CD14-positive monocyte (primary cell): ENCODE measurements at regions not wholly inside any gene's neighbourhood (a gene's known extent, or its start where the extent isn't known, plus 50 kb on each side); places are given as distances from the start of the nearest gene placed in this dataset.
"Not testable (repeated sequence)": the region's sequence is repeated elsewhere in the genome, so short reads cannot be mapped to it uniquely, and the experiment has no call there.

ENCODE experiments used
- DNase-seq, 3 donors: peaks; one replicate each; pipeline ENCODE4 v3.0.0-alpha.2; 2011 to 2022
- H2AFZ ChIP-seq: 2 replicates; pipeline ENCODE4 v1.6.0; 2012; ENCODE audit warnings: mild to moderate bottlenecking, low read depth, low read length, inconsistent platforms; ENCODE audit not compliant: insufficient read depth, poor library complexity, severe bottlenecking
- H3K27ac ChIP-seq, 2 donors: 1 replicate in 1 of 2; 2 replicates in 1 of 2; pipeline ENCODE4 v1.5.1; 2012 to 2013; ENCODE audit warnings: low read length in 2 of 2, control low read depth in 1 of 2, inconsistent platforms in 1 of 2, low read depth in 1 of 2, mild to moderate bottlenecking in 1 of 2
- H3K27me3 ChIP-seq, 2 donors: one replicate each; pipeline versions ENCODE4 v1.6.0 to v1.6.1; 2011 to 2013; ENCODE audit warnings: low read length in 2 of 2; ENCODE audit not compliant: control insufficient read depth in 2 of 2, insufficient read depth in 2 of 2
- H3K36me3 ChIP-seq, 2 donors: replicated peaks in 1 of 2; 1 replicate in 1 of 2; 2 replicates in 1 of 2; pipeline versions ENCODE4 v1.5.1 to v1.6.1; 2012 to 2013; ENCODE audit warnings: low read length in 2 of 2, control low read depth in 1 of 2, inconsistent platforms in 1 of 2, mild to moderate bottlenecking in 1 of 2; ENCODE audit not compliant: insufficient read depth in 2 of 2, control insufficient read depth in 1 of 2
- H3K4me1 ChIP-seq, 2 donors: 1 replicate in 1 of 2; 2 replicates in 1 of 2; pipeline versions ENCODE4 v1.5.1 to v1.6.1; 2012 to 2013; ENCODE audit warnings: low read length in 2 of 2, control low read depth in 1 of 2, inconsistent platforms in 1 of 2, mild to moderate bottlenecking in 1 of 2, moderate library complexity in 1 of 2; ENCODE audit not compliant: insufficient read depth in 2 of 2, control insufficient read depth in 1 of 2
- H3K4me2 ChIP-seq: replicated peaks from 2 replicates; pipeline ENCODE3; 2012; ENCODE audit warnings: low read length, moderate library complexity, mild to moderate bottlenecking; ENCODE audit not compliant: poor library complexity, severe bottlenecking; ENCODE audit errors: extremely low read depth
- H3K4me3 ChIP-seq, 3 experiments: fragments of 200-600 bp in 1 of 3; sonication (generic) in 1 of 3; replicated peaks in 1 of 3; 1 replicate in 2 of 3; 2 replicates in 1 of 3; pipeline ENCODE4 v1.5.1; 2011 to 2013; ENCODE audit warnings: low read length in 3 of 3, mild to moderate bottlenecking in 3 of 3, control low read depth in 2 of 3, low read depth in 2 of 3, inconsistent platforms in 1 of 3, moderate library complexity in 1 of 3
- H3K79me2 ChIP-seq: 2 replicates; pipeline ENCODE4 v1.6.0; 2012; ENCODE audit warnings: mild to moderate bottlenecking, control low read depth, inconsistent platforms, low read length, moderate library complexity; ENCODE audit not compliant: insufficient read depth
- H3K9ac ChIP-seq: 2 replicates; pipeline ENCODE4 v1.6.0; 2017; ENCODE audit warnings: low read length, mild to moderate bottlenecking; ENCODE audit not compliant: insufficient read depth, poor library complexity, severe bottlenecking
- H3K9me3 ChIP-seq, 2 donors: replicated peaks in 1 of 2; 1 replicate in 1 of 2; 2 replicates in 1 of 2; pipeline versions ENCODE4 v1.5.1 to v1.6.1; 2012 to 2013; ENCODE audit warnings: low read length in 2 of 2, control low read depth in 1 of 2; ENCODE audit not compliant: control insufficient read depth in 1 of 2, insufficient read depth in 1 of 2
- H4K20me1 ChIP-seq: 2 replicates; pipeline ENCODE4 v1.6.0; 2012; ENCODE audit warnings: mild to moderate bottlenecking, low read length, control low read depth, moderate library complexity; ENCODE audit not compliant: insufficient read depth
- H3K27ac Mint-ChIP-seq, 7 donors: one replicate each; pipeline ENCODE4 v1.8.0; 2020; ENCODE audit warnings: mild to moderate bottlenecking in 7 of 7, mixed read lengths in 7 of 7, moderate library complexity in 6 of 7, inconsistent platforms in 2 of 7
- H3K27me3 Mint-ChIP-seq, 3 donors: one replicate each; pipeline ENCODE4 v1.8.0; 2021 to 2022; ENCODE audit warnings: low read depth in 3 of 3, mild to moderate bottlenecking in 3 of 3, mixed read lengths in 3 of 3, moderate library complexity in 3 of 3, inconsistent platforms in 1 of 3
- H3K36me3 Mint-ChIP-seq, 2 donors: one replicate each; pipeline ENCODE4 v1.8.0; 2020; ENCODE audit warnings: mixed read lengths in 2 of 2, inconsistent platforms in 1 of 2, mild to moderate bottlenecking in 1 of 2
- H3K4me1 Mint-ChIP-seq: one replicate; pipeline ENCODE4 v1.8.0; 2020; ENCODE audit warnings: mild to moderate bottlenecking, mixed read lengths
- H3K4me3 Mint-ChIP-seq, 2 donors: one replicate each; pipeline ENCODE4 v1.8.0; 2020; ENCODE audit warnings: mild to moderate bottlenecking in 2 of 2, mixed read lengths in 2 of 2, moderate library complexity in 1 of 2
- H3K9me3 Mint-ChIP-seq, 7 donors: one replicate each; pipeline ENCODE4 v1.8.0; 2020 to 2022; ENCODE audit warnings: mixed read lengths in 7 of 7, mild to moderate bottlenecking in 6 of 7, moderate library complexity in 6 of 7, inconsistent platforms in 2 of 7
- CTCF ChIP-seq: fragments of 200-600 bp; IDR thresholded peaks from one replicate; pipeline ENCODE4 v1.8.0; 2022; ENCODE audit warnings: antibody characterized with exemption, mild to moderate bottlenecking
- WGBS: methylation state at CpG from one replicate; pipeline ENCODE4 v1.1.5; 2013; ENCODE audit warnings: missing lambda C conversion rate; ENCODE audit not compliant: insufficient coverage; 5-methylcytosine and 5-hydroxymethylcytosine counted together
- intact Hi-C, 2 donors: fragments of 100-400 bp; cut with micrococcal nuclease; formaldehyde crosslinking; loops; one replicate each; pipeline versions ENCODE4 v1.15.0 to v1.15.1; 2023

GRCh38 chr11:13576995-13577394, 81.2 kb upstream of the PTH start:
- Histone ChIP-seq H4K20me1 (no peaks in the 10 kb centered on the region), H3K4me1 (no peaks in the 10 kb centered on the region), H2AFZ (no peak overlapping the region), H3K9me3 (peaks cover 6 to 12% of the 10 kb centered on the region in 2 donors), H3K36me3 (no peaks in the 10 kb centered on the region), H3K27ac (no peak overlapping the region), H3K79me2 (no peaks in the 10 kb centered on the region), H3K9ac (no peak overlapping the region), H3K4me3 (no peak overlapping the region), H3K27me3 (peaks cover 0 to 3% of the 10 kb centered on the region in 2 donors), H3K4me2 (no peak overlapping the region)
- Mint-ChIP-seq H3K27me3 (peaks cover 0 to 2% (median 0%) of the 10 kb centered on the region in 3 donors), H3K27ac (no peak overlapping the region), H3K4me1 (no peaks in the 10 kb centered on the region), H3K9me3 (peaks cover 7 to 27% (median 15%) of the 10 kb centered on the region in 7 donors), H3K36me3 (no peaks in the 10 kb centered on the region), H3K4me3 (no peak overlapping the region)
- WGBS, result no CpG with 5 or more reads among the region's 1 CpG
- TF ChIP-seq CTCF, result no peak
- intact Hi-C loops, result no loop called here
- no peak for DNase-seq

DNA sequence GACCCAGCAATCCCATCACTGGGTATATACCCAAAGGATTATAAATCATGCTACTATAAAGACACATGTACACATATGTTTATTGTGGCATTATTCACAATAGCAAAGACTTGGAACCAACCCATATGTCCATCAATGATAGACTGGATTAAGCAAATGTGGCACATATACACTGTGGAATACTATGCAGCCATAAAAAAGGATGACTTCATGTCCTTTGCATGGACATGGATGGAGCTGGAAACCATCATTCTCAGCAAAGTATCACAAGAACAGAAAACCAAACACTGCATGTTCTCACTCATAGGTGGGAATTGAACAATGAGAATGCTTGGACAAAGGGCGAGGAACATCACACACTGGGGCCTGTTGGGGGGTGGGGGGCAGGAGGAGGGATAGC, 79.6 kb upstream of the PTH start:
- H3K36me3 Mint-ChIP-seq, H3K36me3 ChIP-seq, H3K27me3 Mint-ChIP-seq, intact Hi-C loops, H3K4me1 Mint-ChIP-seq, H3K4me3 Mint-ChIP-seq, H2AFZ ChIP-seq, H3K79me2 ChIP-seq, H3K27me3 ChIP-seq, H4K20me1 ChIP-seq, H3K9me3 ChIP-seq, H3K4me1 ChIP-seq, H3K27ac Mint-ChIP-seq, H3K4me2 ChIP-seq, H3K27ac ChIP-seq, DNase-seq, H3K9ac ChIP-seq, H3K4me3 ChIP-seq: not testable (repeated sequence)
- peaks cover 5 to 18% (median 11%) of the 10 kb centered on the region in 7 donors for H3K9me3 Mint-ChIP-seq
- no CpG with 5 or more reads among the region's 1 CpG for WGBS
